A673 (cell line): ENCODE measurements at regions not wholly inside any gene's neighbourhood (a gene's known extent, or its start where the extent isn't known, plus 50 kb on each side); places are given as distances from the start of the nearest gene placed in this dataset.

Source experiments
- CTCF ChIP-seq: fragments of 300-800, 200-600 bp; sonication (generic); conservative IDR thresholded peaks from 2 replicates; pipeline ENCODE4 v1.5.1; 2017; ENCODE audit warnings: low read depth, mild to moderate bottlenecking, antibody characterized with exemption, low read length, moderate library complexity, mixed read lengths
- EZH2 ChIP-seq: fragments of 200-600 bp; sonication (generic); IDR thresholded peaks from 2 replicates; pipeline ENCODE4 v1.6.1; 2017; ENCODE audit warnings: borderline replicate concordance, low read depth, mild to moderate bottlenecking, mixed read lengths, antibody characterized with exemption, low read length; ENCODE audit not compliant: poor library complexity, severe bottlenecking

GRCh38 chr3:132218817-132219755 is 98.1 kb upstream of the ACP3 start:
- TF ChIP-seq EZH2 (no peak), CTCF (no peak)
